Activated CD8-positive, alpha-beta T cell treated with anti-CD3 and anti-CD28 coated beads for 36 hours (primary cell): ENCODE measurements at regions not wholly inside any gene's neighbourhood (a gene's known extent, or its start where the extent isn't known, plus 50 kb on each side); places are given as distances from the start of the nearest gene placed in this dataset.

ENCODE experiments used
- ATAC-seq: fragments of 200-7000 bp; cut with Tn5 transposase; one replicate; pipeline ENCODE4 v1.10.0; 2021; ENCODE audit warnings: mild to moderate bottlenecking, moderate library complexity
- CTCF ChIA-PET: fragments of 350-600 bp; sonication (Branson Sonifier 250); formaldehyde crosslinking; loops from one replicate; lab custom pipeline; 2021; ENCODE audit warnings: antibody characterized with exemption; lab: Charles Lee
- POLR2A ChIA-PET: fragments of 350-600 bp; sonication (Branson Sonifier 250); formaldehyde crosslinking; loops from one replicate; lab custom pipeline; 2021; ENCODE audit warnings: antibody characterized with exemption; lab: Charles Lee
- DNase-seq: peaks from one replicate; pipeline ENCODE4 v3.0.0-alpha.2; 2020
- H3K27ac Mint-ChIP-seq: one replicate; pipeline ENCODE4 v1.8.0; 2021; ENCODE audit warnings: mild to moderate bottlenecking, mixed read lengths
- H3K27me3 Mint-ChIP-seq: one replicate; pipeline ENCODE4 v1.8.0; 2021; ENCODE audit warnings: mixed read lengths
- H3K36me3 Mint-ChIP-seq: one replicate; pipeline ENCODE4 v1.8.0; 2021; ENCODE audit warnings: low read depth, mixed read lengths
- H3K4me1 Mint-ChIP-seq: one replicate; pipeline ENCODE4 v1.8.0; 2021; ENCODE audit warnings: low read depth, mixed read lengths
- H3K4me3 Mint-ChIP-seq: one replicate; pipeline ENCODE4 v1.8.0; 2021; ENCODE audit warnings: mild to moderate bottlenecking, moderate library complexity, mixed read lengths
- H3K9me3 Mint-ChIP-seq: one replicate; pipeline ENCODE4 v1.8.0; 2021; ENCODE audit warnings: mixed read lengths
- intact Hi-C: fragments of 100-400 bp; cut with micrococcal nuclease; formaldehyde crosslinking; loops from one replicate; pipeline ENCODE4 v1.10.0; 2022
- TF ChIP-seq, protein P1 (sequence below): fragments of 200-600 bp; IDR thresholded peaks from one replicate; pipeline ENCODE4 v1.8.0; 2022; ENCODE audit warnings: antibody characterized with exemption, mild to moderate bottlenecking

GRCh38 chr2:187220071-187220470, 228.0 kb downstream of the CALCRL start:
- H3K36me3 Mint-ChIP-seq, result no peaks in the 10 kb centered on the region
- no peak for ATAC-seq
- POLR2A ChIA-PET, result no interaction called here

GRCh38 chr2:187215532-187216240, 232.4 kb downstream of the CALCRL start:
- ChIA-PET CTCF (no interaction called here), POLR2A (no interaction called here)
- Mint-ChIP-seq H3K4me1 (no peaks in the 10 kb centered on the region), H3K36me3 (no peaks in the 10 kb centered on the region), H3K9me3 (peaks cover 2% of the 10 kb centered on the region), H3K27ac (no peak overlapping the region), H3K27me3 (no peaks in the 10 kb centered on the region), H3K4me3 (no peak overlapping the region)
- intact Hi-C loops, result no loop called here
- ATAC-seq, result no peak
- no peak for DNase-seq
- TF ChIP-seq, protein P1, sequence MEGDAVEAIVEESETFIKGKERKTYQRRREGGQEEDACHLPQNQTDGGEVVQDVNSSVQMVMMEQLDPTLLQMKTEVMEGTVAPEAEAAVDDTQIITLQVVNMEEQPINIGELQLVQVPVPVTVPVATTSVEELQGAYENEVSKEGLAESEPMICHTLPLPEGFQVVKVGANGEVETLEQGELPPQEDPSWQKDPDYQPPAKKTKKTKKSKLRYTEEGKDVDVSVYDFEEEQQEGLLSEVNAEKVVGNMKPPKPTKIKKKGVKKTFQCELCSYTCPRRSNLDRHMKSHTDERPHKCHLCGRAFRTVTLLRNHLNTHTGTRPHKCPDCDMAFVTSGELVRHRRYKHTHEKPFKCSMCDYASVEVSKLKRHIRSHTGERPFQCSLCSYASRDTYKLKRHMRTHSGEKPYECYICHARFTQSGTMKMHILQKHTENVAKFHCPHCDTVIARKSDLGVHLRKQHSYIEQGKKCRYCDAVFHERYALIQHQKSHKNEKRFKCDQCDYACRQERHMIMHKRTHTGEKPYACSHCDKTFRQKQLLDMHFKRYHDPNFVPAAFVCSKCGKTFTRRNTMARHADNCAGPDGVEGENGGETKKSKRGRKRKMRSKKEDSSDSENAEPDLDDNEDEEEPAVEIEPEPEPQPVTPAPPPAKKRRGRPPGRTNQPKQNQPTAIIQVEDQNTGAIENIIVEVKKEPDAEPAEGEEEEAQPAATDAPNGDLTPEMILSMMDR, result no peak

More at GRCh38 chr2:187220071-187220470, 228.0 kb downstream of the CALCRL start:
- no peak overlapping the region for H3K4me3 Mint-ChIP-seq
- H3K9me3 Mint-ChIP-seq, result peaks cover 3% of the 10 kb centered on the region
- no peak overlapping the region for H3K27ac Mint-ChIP-seq
- CTCF ChIA-PET, result no interaction called here
- no peaks in the 10 kb centered on the region for H3K4me1 Mint-ChIP-seq
- intact Hi-C loops, result no loop called here
- no peak for DNase-seq
- TF ChIP-seq, protein P1, result no peak
- H3K27me3 Mint-ChIP-seq, result no peaks in the 10 kb centered on the region

DNA sequence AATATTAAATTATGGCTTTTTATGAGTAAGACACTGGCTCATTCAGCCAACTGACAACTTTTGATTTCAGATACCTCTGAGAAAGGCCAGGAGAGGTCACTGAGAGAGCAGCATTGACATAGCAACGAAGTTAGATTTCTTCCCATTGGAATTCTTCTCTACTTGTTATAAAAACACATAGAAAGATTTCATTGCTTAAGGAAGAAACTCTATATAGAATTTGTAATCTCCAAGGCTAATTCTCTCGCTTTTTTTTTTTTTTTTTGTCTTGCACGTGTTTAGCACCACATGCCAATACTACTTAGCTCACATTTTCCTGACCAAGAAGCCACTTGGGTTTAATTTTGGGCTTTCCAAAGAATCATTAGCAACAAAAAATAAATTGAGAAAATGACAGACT, 233.7 kb downstream of the CALCRL start:
- POLR2A ChIA-PET, result no interaction called here
- intact Hi-C loops, result no loop called here
- ATAC-seq, result no peak
- no peak overlapping the region for H3K4me3 Mint-ChIP-seq
- TF ChIP-seq, protein P1, result no peak
- H3K9me3 Mint-ChIP-seq, result peaks cover 2% of the 10 kb centered on the region
- no peaks in the 10 kb centered on the region for H3K36me3 Mint-ChIP-seq
- H3K27ac Mint-ChIP-seq, result no peak overlapping the region
- H3K4me1 Mint-ChIP-seq, result no peaks in the 10 kb centered on the region
- CTCF ChIA-PET, result no interaction called here
- no peak for DNase-seq
- H3K27me3 Mint-ChIP-seq, result no peaks in the 10 kb centered on the region

DNA sequence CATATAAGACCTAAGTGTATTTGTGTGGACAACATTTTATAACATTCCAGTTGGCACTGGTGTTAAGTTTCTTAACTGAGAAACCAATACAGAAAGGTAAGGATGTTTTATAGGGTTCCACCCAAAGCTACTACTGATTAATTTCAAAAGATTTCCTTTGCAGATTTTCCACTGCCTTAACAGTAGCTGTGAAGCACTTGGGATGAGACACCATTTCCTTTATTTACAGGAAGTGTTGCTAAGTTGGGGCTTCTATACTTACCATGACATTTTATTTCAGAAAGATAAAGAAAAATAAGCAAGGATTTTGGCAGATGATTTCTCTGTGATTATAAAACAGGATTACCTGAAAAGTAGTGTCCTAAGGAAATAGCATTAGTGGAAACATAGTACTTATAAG, 234.3 kb downstream of the CALCRL start:
- ATAC-seq, result no peak
- ChIA-PET CTCF (no interaction called here), POLR2A (no interaction called here)
- H3K27ac Mint-ChIP-seq, result no peak overlapping the region
- intact Hi-C loops, result no loop called here
- TF ChIP-seq, protein P1, result no peak
- peaks cover 2% of the 10 kb centered on the region for H3K9me3 Mint-ChIP-seq
- H3K36me3 Mint-ChIP-seq, result no peaks in the 10 kb centered on the region
- H3K27me3 Mint-ChIP-seq, result no peaks in the 10 kb centered on the region
- H3K4me3 Mint-ChIP-seq, result no peak overlapping the region
- no peak for DNase-seq
- no peaks in the 10 kb centered on the region for H3K4me1 Mint-ChIP-seq

DNA sequence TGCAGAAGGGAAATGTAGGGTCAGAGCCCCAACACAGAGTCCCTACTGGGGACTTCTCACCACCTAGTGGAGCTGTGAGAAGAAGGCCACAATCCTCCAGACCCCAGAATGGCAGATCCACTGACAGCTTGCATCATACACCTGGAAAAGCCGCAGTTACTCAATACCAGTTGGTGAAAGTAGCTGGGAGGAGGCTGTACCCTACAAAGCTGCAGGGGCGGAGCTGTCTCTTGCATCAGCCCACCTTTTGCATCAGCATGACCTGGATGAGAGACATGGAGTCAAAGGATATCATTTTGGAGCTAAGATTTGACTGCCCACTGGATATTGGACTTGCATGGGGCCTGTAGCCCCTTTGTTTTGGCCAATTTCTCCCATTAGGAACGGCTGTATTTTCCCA, 237.3 kb downstream of the CALCRL start:
- POLR2A ChIA-PET, result no interaction called here

More for the DNA sequence above, 237.3 kb downstream of the CALCRL start:
- CTCF ChIA-PET, result no interaction called here
- ATAC-seq (no peak), DNase-seq (no peak)
- Mint-ChIP-seq H3K4me1 (no peaks in the 10 kb centered on the region), H3K9me3 (peaks cover 2% of the 10 kb centered on the region), H3K27ac (no peak overlapping the region), H3K36me3 (no peaks in the 10 kb centered on the region), H3K4me3 (no peak overlapping the region), H3K27me3 (no peaks in the 10 kb centered on the region)
- intact Hi-C loops, result no loop called here
- TF ChIP-seq, protein P1, result no peak
